Heart right ventricle (tissue), 16 donors: ENCODE measurements at regions not wholly inside any gene's neighbourhood (a gene's known extent, or its start where the extent isn't known, plus 50 kb on each side); places are given as distances from the start of the nearest gene placed in this dataset.
A peak's percentile ranks its signal among the peaks of the same experiment; 100 is the strongest.
"Not testable (repeated sequence)": the region's sequence is repeated elsewhere in the genome, so short reads cannot be mapped to it uniquely, and the experiment has no call there.

ENCODE experiments used
- ATAC-seq, 8 donors: fragments of 200-7000 bp; cut with Tn5 transposase; one replicate each; pipeline ENCODE4 v1.9.1; 2020; ENCODE audit warnings: mild to moderate bottlenecking in 8 of 8, moderate library complexity in 8 of 8, moderate number of reproducible peaks in 1 of 8
- DNase-seq, 2 donors: peaks; one replicate each; pipeline ENCODE4 v3.0.0-alpha.2; 2020
- H3K27ac ChIP-seq, 10 donors: fragments of 200-600 bp; sonication (generic) in 2 of 10; one replicate each; pipeline versions ENCODE4 v1.5.0 to v1.8.0; 2020 to 2022; ENCODE audit warnings: mild to moderate bottlenecking in 3 of 10
- H3K27me3 ChIP-seq, 7 donors: fragments of 200-600 bp; one replicate each; pipeline ENCODE4 v1.8.0; 2021 to 2022; ENCODE audit warnings: mild to moderate bottlenecking in 2 of 7
- H3K36me3 ChIP-seq, 9 donors: fragments of 200-600 bp; sonication (generic) in 1 of 9; one replicate each; pipeline versions ENCODE4 v1.5.0 to v1.8.0; 2020 to 2022; ENCODE audit warnings: mild to moderate bottlenecking in 2 of 9
- H3K4me1 ChIP-seq, 9 donors: fragments of 200-600 bp; sonication (generic) in 1 of 9; one replicate each; pipeline versions ENCODE4 v1.5.0 to v1.8.0; 2020 to 2022; ENCODE audit warnings: mild to moderate bottlenecking in 4 of 9
- H3K4me3 ChIP-seq, 10 donors: fragments of 200-600 bp; sonication (generic) in 2 of 10; one replicate each; pipeline versions ENCODE4 v1.5.0 to v1.8.0; 2020 to 2022; ENCODE audit warnings: mild to moderate bottlenecking in 7 of 10, moderate library complexity in 2 of 10
- H3K9me3 ChIP-seq, 11 donors: fragments of 200-600 bp in 10 of 11; sonication (generic) in 2 of 11; one replicate each; pipeline versions ENCODE4 v1.5.0 to v1.8.0; 2013 to 2022; ENCODE audit warnings: mild to moderate bottlenecking in 2 of 11, control low read depth in 1 of 11, moderate library complexity in 1 of 11
- CTCF ChIP-seq, 9 donors: fragments of 200-600 bp; sonication (generic) in 2 of 9; IDR thresholded peaks; one replicate each; pipeline versions ENCODE4 v1.5.0 to v1.8.0; 2021 to 2022; ENCODE audit warnings: antibody characterized with exemption in 9 of 9, mild to moderate bottlenecking in 5 of 9, moderate library complexity in 1 of 9
- WGBS, 2 donors: extraction: QIAGEN DNeasy Blood & Tissue Kit; methylation state at CpG; one replicate each; pipeline ENCODE4 v1.1.7; 2013; ENCODE audit warnings: inconsistent platforms in 1 of 2; 5-methylcytosine and 5-hydroxymethylcytosine counted together
- intact Hi-C, 10 donors: fragments of 100-400 bp; cut with DNase I; formaldehyde crosslinking; loops; one replicate each; pipeline versions ENCODE4 v1.11.1 to v1.14.2; 2022
- donor health status: Arrhythmogenic right ventricular cardiomyopathy.
- donor health status: ischemic (EF 13 %, LVEDD 7.1; RV severe dilation, severe dysfunction).
- donor health status: healthy with polysubstance abuse.
- donor health status: DM: no; HTN: yes; CAD: no.
- donor health status: DM: no; HTN: no; CAD: no.
- donor health status: ischemic (EF 25% LVEDD 6.9; RV normal size, moderate dysfunction).
- donor health status: ischemic (EF 25% LVEDD 5.7; RV mildly dilated, moderate dysfunction).
- donor health status: healthy.
- donor health status: DM: yes; HTN: yes; CAD: no.
- donor health status: Ischemic cardiomyopathy.
- donor health status: ischemic (EF 35%, LVEDD 5.7; RV mildly dilated, moderate dysfunction).
- donor health status: nonischemic (EF 11% LVEDD 7.7; RV severe dilation, severe dysfunction).
- donor health status: DM: yes; HTN: yes; CAD: no.
- donor health status: PGD.
- donor health status: ischemic (EF 29% LVEDD 5.4; RV normal size, mild dysfunction).
- donor health status: nonischemic (EF 23%, LVEDD 6.1; RV moderate dilation, normal function).

- Histone ChIP-seq H3K36me3 (no peaks in the 10 kb centered on the region), H3K4me1 (no peaks in the 10 kb centered on the region), H3K27ac (no peak overlapping the region), H3K27me3 (no peaks in the 10 kb centered on the region), H3K4me3 (no peak overlapping the region), H3K9me3 (no peaks in the 10 kb centered on the region)
- WGBS, 2 donors, result 79 to 80% methylated on average over 1 of the region's 1 CpG
- DNase-seq (no peak), ATAC-seq (no peak)
- TF ChIP-seq CTCF (IDR thresholded peaks at IDR 0.05), result no peak
- intact Hi-C loops, result no loop called here
Measured at GRCh38 chr20:54984104-54984448, 508.7 kb downstream of the DOK5 start.

DNA sequence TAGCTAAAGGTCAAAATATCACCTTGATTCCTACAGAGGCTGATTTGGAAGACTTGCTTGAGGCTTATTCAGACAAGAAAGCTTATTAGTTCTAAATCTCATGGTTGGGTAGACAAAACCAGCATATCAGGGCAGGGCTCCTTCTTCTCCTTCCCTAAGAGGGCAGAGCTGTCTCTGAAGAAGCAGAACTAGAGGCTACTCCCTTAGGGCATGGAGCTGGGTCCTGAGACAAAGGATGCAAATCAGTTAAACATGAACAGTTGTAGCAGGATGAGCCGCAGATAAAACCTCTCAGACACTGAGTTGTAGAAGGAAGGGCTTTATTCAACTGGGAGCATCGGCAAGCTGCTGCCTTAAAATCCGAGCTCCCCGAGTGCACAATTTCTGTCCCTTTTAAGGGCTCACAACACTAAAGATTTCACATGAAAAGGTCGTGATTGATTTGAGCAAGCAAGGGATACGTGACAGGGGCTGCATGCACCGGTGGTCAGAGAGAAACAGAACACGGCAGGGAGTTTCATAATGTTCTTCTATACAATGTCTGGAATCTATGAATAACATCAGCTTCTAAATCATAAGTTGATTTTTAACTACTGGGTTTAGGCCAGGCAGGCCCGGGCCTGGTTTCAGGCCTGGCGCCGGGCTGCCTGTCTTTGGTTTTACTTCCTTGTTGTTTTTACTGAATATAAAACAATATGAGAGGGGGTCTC, 508.2 kb downstream of the DOK5 start:
- WGBS, 2 donors, result 88 to 89% methylated on average over 11 of the region's 11 CpGs
- DNase-seq, ATAC-seq, H3K4me3 ChIP-seq, H3K36me3 ChIP-seq, H3K27me3 ChIP-seq, intact Hi-C loops, H3K9me3 ChIP-seq, H3K27ac ChIP-seq, H3K4me1 ChIP-seq: not testable (repeated sequence)

- ATAC-seq (no peak), DNase-seq (no peak)
- intact Hi-C loops, result no loop called here
- Histone ChIP-seq H3K27me3 (peaks cover 0 to 5% (median 0%) of the 10 kb centered on the region in 7 donors), H3K4me1 (no peaks in the 10 kb centered on the region), H3K27ac (no peak overlapping the region), H3K4me3 (no peak overlapping the region), H3K9me3 (no peaks in the 10 kb centered on the region), H3K36me3 (no peaks in the 10 kb centered on the region)
- WGBS, 2 donors, result 72 to 82% methylated on average over 5 of the region's 5 CpGs
- no peak for TF ChIP-seq CTCF (IDR thresholded peaks at IDR 0.05)
Measured at GRCh38 chr20:54981175-54981574, 505.8 kb downstream of the DOK5 start.

- 30 to 40% methylated on average over 2 of the region's 2 CpGs for WGBS, 2 donors
- no peak for DNase-seq
- TF ChIP-seq CTCF (IDR thresholded peaks at IDR 0.05), result peak in 8 of 9 donors; percentile 19 to 47 (median 28)
- Histone ChIP-seq H3K4me1 (no peaks in the 10 kb centered on the region), H3K4me3 (no peak overlapping the region), H3K9me3 (no peaks in the 10 kb centered on the region), H3K36me3 (no peaks in the 10 kb centered on the region), H3K27me3 (peaks cover 0 to 5% (median 0%) of the 10 kb centered on the region in 7 donors), H3K27ac (no peak overlapping the region)
- no peak for ATAC-seq
- intact Hi-C loops, result no loop called here
Measured at GRCh38 chr20:54980103-54980960, 504.9 kb downstream of the DOK5 start.

GRCh38 chr20:54950304-54950703, 474.9 kb downstream of the DOK5 start:
- DNase-seq (no peak), ATAC-seq (no peak)
- Histone ChIP-seq H3K4me3 (no peak overlapping the region), H3K36me3 (no peaks in the 10 kb centered on the region), H3K27me3 (no peaks in the 10 kb centered on the region), H3K4me1 (no peaks in the 10 kb centered on the region), H3K27ac (no peak overlapping the region), H3K9me3 (no peaks in the 10 kb centered on the region)
- no peak for TF ChIP-seq CTCF (IDR thresholded peaks at IDR 0.05)
- WGBS, 2 donors, result 88 to 95% methylated on average over 2 of the region's 2 CpGs
- intact Hi-C loops, result no loop called here
